ENCODE measurements at regions not wholly inside any gene's neighbourhood (a gene's known extent, or its start where the extent isn't known, plus 50 kb on each side); places are given as distances from the start of the nearest gene placed in this dataset.

DNA sequence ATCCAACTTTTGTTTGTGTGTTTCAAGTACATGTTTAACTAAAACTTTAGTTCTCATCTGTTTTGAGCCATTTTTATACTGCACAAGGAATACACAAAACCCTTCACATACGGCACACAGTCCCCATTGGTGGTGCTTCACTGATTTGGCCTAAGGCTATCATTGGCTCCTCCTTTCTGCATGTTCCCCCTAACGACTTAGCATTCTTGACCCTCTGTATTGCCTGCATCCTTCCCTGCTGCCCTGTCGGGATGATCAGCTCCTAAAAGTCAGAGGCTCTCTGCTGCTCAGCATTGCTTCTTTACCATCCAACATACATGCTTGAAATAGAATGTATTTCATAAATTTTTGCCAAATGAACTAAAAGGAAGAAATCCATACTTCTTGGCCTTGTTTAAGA, 111.4 kb upstream of the ABCB5 start:
- Histone ChIP-seq H2BK15ac (ENCODE audit: low read depth, low read length) (no peak overlapping the region), H3K18ac (ENCODE audit: insufficient read length, low read depth, low read length) (no peak overlapping the region), H3K79me2 (ENCODE audit: insufficient read depth, low read length) (no peaks in the 10 kb centered on the region), H3K56ac (ENCODE audit: insufficient read length, low read depth, low read length) (no peak overlapping the region), H4K5ac (ENCODE audit: insufficient read length, low read depth, low read length) (no peak overlapping the region), H3K27me3 (ENCODE audit: insufficient read depth, low read length) (no peaks in the 10 kb centered on the region), H2BK12ac (ENCODE audit: insufficient read length, low read depth, low read length) (no peak overlapping the region), H2BK20ac (ENCODE audit: low read depth, low read length, poor library complexity, severe bottlenecking) (no peak overlapping the region), H3K9ac (ENCODE audit: extremely low read depth, insufficient read length, low read length) (no peak overlapping the region), H3K4ac (ENCODE audit: low read depth, low read length) (no peak overlapping the region), H4K20me1 (ENCODE audit: control insufficient read depth, insufficient read depth, insufficient read length) (no peaks in the 10 kb centered on the region), H3K14ac (ENCODE audit: insufficient read depth, low read length) (no peak overlapping the region), H3K79me1 (ENCODE audit: insufficient read depth, low read depth, low read length, poor library complexity, severe bottlenecking) (no peaks in the 10 kb centered on the region), H2BK5ac (ENCODE audit: insufficient read length, low read length) (no peak overlapping the region), H3K9me3 (ENCODE audit: control insufficient read depth, low read depth, low read length) (no peaks in the 10 kb centered on the region), H3K23ac (ENCODE audit: insufficient read length, low read depth, low read length) (no peak overlapping the region), H3K23me2 (ENCODE audit: insufficient read length, low read depth, low read length, poor library complexity, severe bottlenecking) (no peaks in the 10 kb centered on the region), H2AFZ (ENCODE audit: low read length) (no peak overlapping the region), H2BK120ac (ENCODE audit: low read depth, low read length, poor library complexity, severe bottlenecking) (no peak overlapping the region), H3T11ph (ENCODE audit: low read length) (no peak overlapping the region), H3K27ac (ENCODE audit: insufficient read length, low read depth, low read length) (no peak overlapping the region), H4K8ac (replicated peaks; ENCODE audit: insufficient read length, low read depth, low read length) (no peak overlapping the region), H4K91ac (ENCODE audit: insufficient read length, low read depth, low read length) (no peak overlapping the region), H2AK5ac (ENCODE audit: insufficient read length, low read length) (no peak overlapping the region), H3K4me2 (ENCODE audit: insufficient read depth, insufficient read length, low read length) (no peak overlapping the region), H3K4me1 (ENCODE audit: insufficient read depth, low read length) (no peaks in the 10 kb centered on the region)
- Mint-ChIP-seq H3K27ac (no peak overlapping the region; a peak in 2 of 7 replicates), H3K4me3 (no peak overlapping the region), H3K36me3 (ENCODE audit: insufficient read depth in 1 of 3, low read depth in 3 of 3) (peaks cover 0 to 8% (median 2%) of the 10 kb centered on the region in 3 experiments; a peak in 3 of 7 replicates), H3K27me3 (ENCODE audit: low read depth) (no peaks in the 10 kb centered on the region), H3K9me3 (peaks cover 8 to 11% of the 10 kb centered on the region in 2 experiments), H3K4me1 (0 out of 4 replicates have a peak, but pooled peaks cover 0 to 2% of the 10 kb centered on the region in 2 experiments)
- WGBS (ENCODE audit: extremely low coverage, insufficient read length, low lambda C conversion rate), result no CpG with 5 or more reads among the region's 3 CpGs
- TF ChIP-seq, protein P1, sequence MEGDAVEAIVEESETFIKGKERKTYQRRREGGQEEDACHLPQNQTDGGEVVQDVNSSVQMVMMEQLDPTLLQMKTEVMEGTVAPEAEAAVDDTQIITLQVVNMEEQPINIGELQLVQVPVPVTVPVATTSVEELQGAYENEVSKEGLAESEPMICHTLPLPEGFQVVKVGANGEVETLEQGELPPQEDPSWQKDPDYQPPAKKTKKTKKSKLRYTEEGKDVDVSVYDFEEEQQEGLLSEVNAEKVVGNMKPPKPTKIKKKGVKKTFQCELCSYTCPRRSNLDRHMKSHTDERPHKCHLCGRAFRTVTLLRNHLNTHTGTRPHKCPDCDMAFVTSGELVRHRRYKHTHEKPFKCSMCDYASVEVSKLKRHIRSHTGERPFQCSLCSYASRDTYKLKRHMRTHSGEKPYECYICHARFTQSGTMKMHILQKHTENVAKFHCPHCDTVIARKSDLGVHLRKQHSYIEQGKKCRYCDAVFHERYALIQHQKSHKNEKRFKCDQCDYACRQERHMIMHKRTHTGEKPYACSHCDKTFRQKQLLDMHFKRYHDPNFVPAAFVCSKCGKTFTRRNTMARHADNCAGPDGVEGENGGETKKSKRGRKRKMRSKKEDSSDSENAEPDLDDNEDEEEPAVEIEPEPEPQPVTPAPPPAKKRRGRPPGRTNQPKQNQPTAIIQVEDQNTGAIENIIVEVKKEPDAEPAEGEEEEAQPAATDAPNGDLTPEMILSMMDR (conservative IDR thresholded peaks at IDR 0.05), result no peak
- peak; percentile 43 for DNase-seq
